Sigmoid colon (tissue), 4 donors: ENCODE measurements at regions not wholly inside any gene's neighbourhood (a gene's known extent, or its start where the extent isn't known, plus 50 kb on each side); places are given as distances from the start of the nearest gene placed in this dataset.

ENCODE experiments used
- EP300 ChIP-seq, 4 donors: sonication (generic); formaldehyde crosslinking; IDR thresholded peaks; one replicate each; pipeline ENCODE4 v1.6.1; 2017; ENCODE audit warnings: antibody characterized with exemption in 4 of 4
- POLR2A ChIP-seq, 2 donors: fragments of 450-650 bp; IDR thresholded peaks; one replicate each; pipeline ENCODE4 v1.6.1; 2016; ENCODE audit warnings: antibody characterized with exemption in 2 of 2, mild to moderate bottlenecking in 2 of 2, moderate library complexity in 2 of 2
- POLR2AphosphoS5 ChIP-seq, 4 donors: sonication (generic); formaldehyde crosslinking; IDR thresholded peaks; one replicate each; pipeline ENCODE4 v1.6.1; 2017; ENCODE audit warnings: antibody characterized with exemption in 4 of 4
- TF ChIP-seq, protein P1 (sequence below), 4 experiments: fragments of 450-650 bp in 3 of 4; fragments of 200-600 bp in 1 of 4; IDR thresholded peaks; one replicate each; pipeline ENCODE4 v1.5.1; 2016 to 2019; ENCODE audit warnings: antibody characterized with exemption in 4 of 4, mild to moderate bottlenecking in 3 of 4, moderate library complexity in 2 of 4

GRCh38 chr20:43383026-43383795 is 74.5 kb upstream of the SRSF6 start:
- TF ChIP-seq, protein P1, sequence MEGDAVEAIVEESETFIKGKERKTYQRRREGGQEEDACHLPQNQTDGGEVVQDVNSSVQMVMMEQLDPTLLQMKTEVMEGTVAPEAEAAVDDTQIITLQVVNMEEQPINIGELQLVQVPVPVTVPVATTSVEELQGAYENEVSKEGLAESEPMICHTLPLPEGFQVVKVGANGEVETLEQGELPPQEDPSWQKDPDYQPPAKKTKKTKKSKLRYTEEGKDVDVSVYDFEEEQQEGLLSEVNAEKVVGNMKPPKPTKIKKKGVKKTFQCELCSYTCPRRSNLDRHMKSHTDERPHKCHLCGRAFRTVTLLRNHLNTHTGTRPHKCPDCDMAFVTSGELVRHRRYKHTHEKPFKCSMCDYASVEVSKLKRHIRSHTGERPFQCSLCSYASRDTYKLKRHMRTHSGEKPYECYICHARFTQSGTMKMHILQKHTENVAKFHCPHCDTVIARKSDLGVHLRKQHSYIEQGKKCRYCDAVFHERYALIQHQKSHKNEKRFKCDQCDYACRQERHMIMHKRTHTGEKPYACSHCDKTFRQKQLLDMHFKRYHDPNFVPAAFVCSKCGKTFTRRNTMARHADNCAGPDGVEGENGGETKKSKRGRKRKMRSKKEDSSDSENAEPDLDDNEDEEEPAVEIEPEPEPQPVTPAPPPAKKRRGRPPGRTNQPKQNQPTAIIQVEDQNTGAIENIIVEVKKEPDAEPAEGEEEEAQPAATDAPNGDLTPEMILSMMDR (IDR thresholded peaks at IDR 0.05) = no peak
- TF ChIP-seq EP300 (IDR thresholded peaks at IDR 0.05) (no peak), POLR2AphosphoS5 (IDR thresholded peaks at IDR 0.05) (no peak), POLR2A (IDR thresholded peaks at IDR 0.05) (no peak)
